GM18861 (cell line): ENCODE measurements at regions not wholly inside any gene's neighbourhood (a gene's known extent, or its start where the extent isn't known, plus 50 kb on each side); places are given as distances from the start of the nearest gene placed in this dataset.
"Not testable (repeated sequence)": the region's sequence is repeated elsewhere in the genome, so short reads cannot be mapped to it uniquely, and the experiment has no call there.

Experiments used
- ATAC-seq: cut with Tn5 transposase; IDR thresholded peaks from one replicate; pipeline ENCODE4 v1.9.1; 2021; ENCODE audit not compliant: unreplicated experiment

- ATAC-seq: no peak
Observed at GRCh38 chr12:38477340-38478090, 160.9 kb downstream of the ALG10B start.

GRCh38 chr12:38480594-38480993 lies 164.0 kb downstream of the ALG10B start:
- no peak for ATAC-seq

GRCh38 chr12:38484821-38485449 lies 168.4 kb downstream of the ALG10B start:
- ATAC-seq: no peak

GRCh38 chr12:38488866-38489265 lies 172.3 kb downstream of the ALG10B start:
- ATAC-seq: no peak

GRCh38 chr12:38490073-38490472 lies 173.5 kb downstream of the ALG10B start:
- ATAC-seq: no peak

- ATAC-seq: no peak
Observed at GRCh38 chr12:38490941-38491340, 174.4 kb downstream of the ALG10B start.

GRCh38 chr12:38501481-38501880 lies 184.9 kb downstream of the ALG10B start:
- no peak for ATAC-seq

GRCh38 chr12:38501991-38502390 lies 185.4 kb downstream of the ALG10B start:
- no peak for ATAC-seq

GRCh38 chr12:38502415-38502814 lies 185.8 kb downstream of the ALG10B start:
- ATAC-seq: no peak

GRCh38 chr12:38507839-38508238 lies 191.3 kb downstream of the ALG10B start:
- no peak for ATAC-seq

- no peak for ATAC-seq
Observed at GRCh38 chr12:38508246-38508645, 191.7 kb downstream of the ALG10B start.

GRCh38 chr12:38515912-38516311 lies 199.3 kb downstream of the ALG10B start:
- ATAC-seq: no peak

- ATAC-seq: no peak
Observed at GRCh38 chr12:38516418-38516817, 199.8 kb downstream of the ALG10B start.

- no peak for ATAC-seq
Observed at GRCh38 chr12:38523920-38524319, 207.3 kb downstream of the ALG10B start.

- no peak for ATAC-seq
Observed at GRCh38 chr12:38527631-38528030, 211.1 kb downstream of the ALG10B start.

- no peak for ATAC-seq
Observed at GRCh38 chr12:38528527-38528926, 212.0 kb downstream of the ALG10B start.

GRCh38 chr12:38529281-38529680 lies 212.7 kb downstream of the ALG10B start:
- ATAC-seq: not testable (repeated sequence)

GRCh38 chr12:38538319-38538718 lies 221.7 kb downstream of the ALG10B start:
- no peak for ATAC-seq

GRCh38 chr12:38540156-38540555 lies 223.6 kb downstream of the ALG10B start:
- no peak for ATAC-seq

GRCh38 chr12:38541849-38542248 lies 225.3 kb downstream of the ALG10B start:
- ATAC-seq: no peak

- no peak for ATAC-seq
Observed at GRCh38 chr12:38543151-38543550, 226.6 kb downstream of the ALG10B start.

GRCh38 chr12:38544330-38545066 lies 227.9 kb downstream of the ALG10B start:
- no peak for ATAC-seq
